Mammary epithelial cell (primary cell): ENCODE measurements at regions not wholly inside any gene's neighbourhood (a gene's known extent, or its start where the extent isn't known, plus 50 kb on each side); places are given as distances from the start of the nearest gene placed in this dataset.

Source experiments
- EZH2 ChIP-seq: IDR thresholded peaks from 2 replicates; pipeline ENCODE4 v1.6.1; 2012; ENCODE audit warnings: low read length, inconsistent platforms, borderline replicate concordance
- TF ChIP-seq, protein P1 (sequence below), 2 donors: IDR thresholded peaks in 1 of 2; conservative IDR thresholded peaks in 1 of 2; 2 replicates each; pipeline ENCODE4 v1.5.1; 2011 to 2012; ENCODE audit warnings: inconsistent platforms in 2 of 2, low read length in 2 of 2, mild to moderate bottlenecking in 2 of 2, control low read depth in 1 of 2, low read depth in 1 of 2; ENCODE audit not compliant: insufficient read depth in 1 of 2; ENCODE audit errors: extremely low read depth in 1 of 2

DNA sequence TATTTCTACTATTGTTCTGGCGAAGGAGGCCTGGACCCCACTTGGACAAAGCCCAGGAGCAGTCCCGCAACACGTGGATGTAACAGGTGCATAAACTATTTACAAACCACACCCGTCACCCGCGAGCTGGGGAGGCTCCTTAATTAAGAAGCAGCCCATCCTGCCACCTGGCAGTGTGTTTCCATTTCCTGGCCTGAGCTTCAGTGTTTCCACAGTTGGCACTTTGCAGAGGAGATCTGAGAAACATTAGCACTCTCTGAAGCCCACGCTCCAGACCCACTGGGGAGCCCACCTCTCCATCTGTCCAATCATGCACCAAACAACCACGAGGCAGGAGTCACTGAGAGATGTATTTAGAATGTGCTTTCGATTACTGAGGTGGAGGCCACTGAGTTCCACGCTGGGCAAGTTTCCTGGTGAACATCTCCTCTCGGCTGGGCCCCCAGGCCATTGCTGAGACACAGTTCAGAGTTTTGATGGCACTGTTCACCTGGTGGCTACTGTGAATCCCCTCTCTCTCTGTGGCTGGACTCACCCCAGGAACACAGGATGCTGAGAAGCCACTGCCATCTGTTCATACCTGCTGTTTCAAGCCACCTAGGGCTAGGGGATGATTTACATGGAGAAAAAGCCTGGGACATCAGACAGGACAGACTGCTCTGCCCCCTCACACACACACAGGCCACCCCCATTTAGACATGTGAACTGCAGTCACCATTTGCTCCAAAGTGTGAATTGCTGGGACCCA lies 129.1 kb downstream of the AIPL1 start:
- TF ChIP-seq, protein P1, sequence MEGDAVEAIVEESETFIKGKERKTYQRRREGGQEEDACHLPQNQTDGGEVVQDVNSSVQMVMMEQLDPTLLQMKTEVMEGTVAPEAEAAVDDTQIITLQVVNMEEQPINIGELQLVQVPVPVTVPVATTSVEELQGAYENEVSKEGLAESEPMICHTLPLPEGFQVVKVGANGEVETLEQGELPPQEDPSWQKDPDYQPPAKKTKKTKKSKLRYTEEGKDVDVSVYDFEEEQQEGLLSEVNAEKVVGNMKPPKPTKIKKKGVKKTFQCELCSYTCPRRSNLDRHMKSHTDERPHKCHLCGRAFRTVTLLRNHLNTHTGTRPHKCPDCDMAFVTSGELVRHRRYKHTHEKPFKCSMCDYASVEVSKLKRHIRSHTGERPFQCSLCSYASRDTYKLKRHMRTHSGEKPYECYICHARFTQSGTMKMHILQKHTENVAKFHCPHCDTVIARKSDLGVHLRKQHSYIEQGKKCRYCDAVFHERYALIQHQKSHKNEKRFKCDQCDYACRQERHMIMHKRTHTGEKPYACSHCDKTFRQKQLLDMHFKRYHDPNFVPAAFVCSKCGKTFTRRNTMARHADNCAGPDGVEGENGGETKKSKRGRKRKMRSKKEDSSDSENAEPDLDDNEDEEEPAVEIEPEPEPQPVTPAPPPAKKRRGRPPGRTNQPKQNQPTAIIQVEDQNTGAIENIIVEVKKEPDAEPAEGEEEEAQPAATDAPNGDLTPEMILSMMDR (conservative IDR thresholded peaks at IDR 0.05 in 1 of 2, IDR thresholded peaks at IDR 0.05 in 1 of 2; ENCODE audit: extremely low read depth in 1 of 2, insufficient read depth in 1 of 2, low read depth in 1 of 2, low read length in 2 of 2), result no peak
- TF ChIP-seq EZH2, result no peak
